ENCODE measurements at regions not wholly inside any gene's neighbourhood (a gene's known extent, or its start where the extent isn't known, plus 50 kb on each side); places are given as distances from the start of the nearest gene placed in this dataset.

DNA sequence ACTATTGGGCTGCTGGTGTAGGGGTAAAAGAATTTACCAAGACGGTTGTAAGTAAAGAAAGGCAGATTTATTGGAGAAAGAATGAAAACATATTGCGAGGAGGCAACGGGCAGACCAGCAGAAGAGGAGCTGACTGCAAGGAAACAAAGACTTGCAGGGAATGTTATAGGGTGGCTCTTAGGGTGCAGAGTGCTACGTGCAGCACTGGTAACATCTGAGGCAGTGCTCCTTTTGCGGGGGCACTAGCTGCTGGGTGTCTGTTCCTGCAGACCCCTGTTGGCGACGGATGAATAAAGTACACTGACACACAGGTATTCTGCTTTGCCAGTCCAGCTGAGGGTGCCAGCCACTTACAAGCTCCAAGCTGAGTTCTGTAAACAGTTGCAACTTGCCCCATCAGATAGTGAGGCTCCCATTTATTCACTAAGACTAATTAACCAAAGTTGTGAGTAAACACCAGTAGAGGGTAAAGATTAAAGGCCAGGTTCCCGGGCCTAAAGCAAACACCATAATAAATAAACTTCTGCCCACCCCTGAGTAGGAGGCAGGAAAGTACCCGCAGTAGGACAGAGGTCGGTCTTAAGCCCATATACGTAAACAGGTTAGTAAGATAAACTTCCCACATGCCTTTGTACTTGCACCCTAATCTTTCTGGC, 140.2 kb upstream of the KCNK1 start:
- Histone ChIP-seq H3K36me3 (ENCODE audit: control insufficient read depth, insufficient read depth, low read length) (no peaks in the 10 kb centered on the region), H3K27me3 (ENCODE audit: control insufficient read depth, insufficient read depth, low read length) (no peaks in the 10 kb centered on the region), H3K79me2 (ENCODE audit: control insufficient read depth, insufficient read depth, low read length) (no peaks in the 10 kb centered on the region), H4K20me1 (ENCODE audit: control insufficient read depth, extremely low read depth, insufficient read depth, low read length) (no peaks in the 10 kb centered on the region), H3K4me1 (ENCODE audit: control insufficient read depth, extremely low read depth, insufficient read depth, low read length) (no peaks in the 10 kb centered on the region), H3K4me3 (replicated peaks in 1 of 4; ENCODE audit: control extremely low read depth in 1 of 4, insufficient read depth in 1 of 4, low read depth in 3 of 4, low read length in 4 of 4) (no peak overlapping the region), H2AFZ (ENCODE audit: low read length) (no peak overlapping the region), H3K9me3 (ENCODE audit: control insufficient read depth, insufficient read depth, low read depth, low read length) (no peaks in the 10 kb centered on the region), H3K4me2 (ENCODE audit: extremely low read depth, insufficient read depth, low read length) (no peak overlapping the region), H3K9ac (ENCODE audit: insufficient read depth, low read length) (no peak overlapping the region), H3K27ac (ENCODE audit: insufficient read depth, low read length) (no peak overlapping the region)
- TF ChIP-seq, protein P1, sequence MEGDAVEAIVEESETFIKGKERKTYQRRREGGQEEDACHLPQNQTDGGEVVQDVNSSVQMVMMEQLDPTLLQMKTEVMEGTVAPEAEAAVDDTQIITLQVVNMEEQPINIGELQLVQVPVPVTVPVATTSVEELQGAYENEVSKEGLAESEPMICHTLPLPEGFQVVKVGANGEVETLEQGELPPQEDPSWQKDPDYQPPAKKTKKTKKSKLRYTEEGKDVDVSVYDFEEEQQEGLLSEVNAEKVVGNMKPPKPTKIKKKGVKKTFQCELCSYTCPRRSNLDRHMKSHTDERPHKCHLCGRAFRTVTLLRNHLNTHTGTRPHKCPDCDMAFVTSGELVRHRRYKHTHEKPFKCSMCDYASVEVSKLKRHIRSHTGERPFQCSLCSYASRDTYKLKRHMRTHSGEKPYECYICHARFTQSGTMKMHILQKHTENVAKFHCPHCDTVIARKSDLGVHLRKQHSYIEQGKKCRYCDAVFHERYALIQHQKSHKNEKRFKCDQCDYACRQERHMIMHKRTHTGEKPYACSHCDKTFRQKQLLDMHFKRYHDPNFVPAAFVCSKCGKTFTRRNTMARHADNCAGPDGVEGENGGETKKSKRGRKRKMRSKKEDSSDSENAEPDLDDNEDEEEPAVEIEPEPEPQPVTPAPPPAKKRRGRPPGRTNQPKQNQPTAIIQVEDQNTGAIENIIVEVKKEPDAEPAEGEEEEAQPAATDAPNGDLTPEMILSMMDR (conservative IDR thresholded peaks at IDR 0.05 in 1 of 2, IDR thresholded peaks at IDR 0.05 in 1 of 2; ENCODE audit: low read depth in 1 of 2, low read length in 2 of 2) = no peak
- TF ChIP-seq EZH2 (IDR thresholded peaks at IDR 0.05; ENCODE audit: low read length, missing control alignments) = no peak
- DNase-seq (ENCODE audit: low read depth in 2 of 2) = no peak

DNA sequence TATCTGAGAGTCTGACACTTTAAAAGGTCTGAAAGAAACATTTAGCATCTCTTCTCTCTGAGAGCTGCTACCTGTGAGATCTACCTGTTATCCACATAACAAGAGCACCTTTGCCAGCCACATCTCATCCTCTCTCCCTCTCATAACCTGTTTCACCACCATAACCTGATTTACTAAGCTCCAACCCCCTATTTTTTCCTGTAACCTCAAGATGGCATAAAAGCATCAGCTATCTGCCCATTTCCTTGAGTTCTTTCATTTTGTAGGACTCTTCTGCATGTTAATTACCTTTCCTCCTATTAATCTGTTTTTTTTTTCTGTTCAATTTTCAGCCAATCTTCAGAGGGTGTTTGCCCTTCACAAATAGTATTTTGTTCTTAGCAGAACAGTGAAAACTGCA, 136.5 kb upstream of the KCNK1 start:
- DNase-seq (ENCODE audit: low read depth in 2 of 2) = no peak
- no peaks in the 10 kb centered on the region for H3K36me3 ChIP-seq (ENCODE audit: control insufficient read depth, insufficient read depth, low read length)

DNA sequence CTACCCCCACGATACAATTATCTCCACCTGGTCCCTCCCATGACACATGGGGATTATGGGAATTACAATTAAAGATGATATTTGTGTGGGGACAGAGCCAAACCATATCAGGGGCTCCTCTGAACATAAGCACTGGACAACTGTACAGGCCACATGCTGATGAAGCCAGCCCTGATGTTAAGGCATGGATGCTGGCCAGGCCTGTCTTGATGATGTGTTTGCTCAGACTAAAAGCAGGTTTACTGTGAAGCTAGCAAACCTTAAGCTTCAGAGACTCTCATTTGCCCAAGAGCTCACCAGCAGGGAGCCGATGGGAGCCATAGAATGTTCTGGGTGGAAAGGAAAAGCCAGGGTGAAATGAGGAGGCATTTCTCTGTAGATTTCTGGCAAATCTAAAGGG, 135.3 kb upstream of the KCNK1 start:
- Histone ChIP-seq H3K27ac (ENCODE audit: insufficient read depth, low read length) (no peak overlapping the region), H3K9ac (ENCODE audit: insufficient read depth, low read length) (no peak overlapping the region), H3K27me3 (ENCODE audit: control insufficient read depth, insufficient read depth, low read length) (no peaks in the 10 kb centered on the region), H3K4me1 (ENCODE audit: control insufficient read depth, extremely low read depth, insufficient read depth, low read length) (no peaks in the 10 kb centered on the region), H3K4me2 (ENCODE audit: extremely low read depth, insufficient read depth, low read length) (no peak overlapping the region), H3K79me2 (ENCODE audit: control insufficient read depth, insufficient read depth, low read length) (no peaks in the 10 kb centered on the region), H3K4me3 (replicated peaks in 1 of 4; ENCODE audit: control extremely low read depth in 1 of 4, insufficient read depth in 1 of 4, low read depth in 3 of 4, low read length in 4 of 4) (no peak overlapping the region), H2AFZ (ENCODE audit: low read length) (no peak overlapping the region), H3K36me3 (ENCODE audit: control insufficient read depth, insufficient read depth, low read length) (no peaks in the 10 kb centered on the region), H4K20me1 (ENCODE audit: control insufficient read depth, extremely low read depth, insufficient read depth, low read length) (no peaks in the 10 kb centered on the region), H3K9me3 (ENCODE audit: control insufficient read depth, insufficient read depth, low read depth, low read length) (no peaks in the 10 kb centered on the region)
- no peak for DNase-seq (ENCODE audit: low read depth in 2 of 2)
- no peak for TF ChIP-seq EZH2 (IDR thresholded peaks at IDR 0.05; ENCODE audit: low read length, missing control alignments)
- TF ChIP-seq, protein P1 (conservative IDR thresholded peaks at IDR 0.05 in 1 of 2, IDR thresholded peaks at IDR 0.05 in 1 of 2; ENCODE audit: low read depth in 1 of 2, low read length in 2 of 2) = no peak

More for the DNA sequence above, 136.5 kb upstream of the KCNK1 start:
- H3K4me1 ChIP-seq (ENCODE audit: control insufficient read depth, extremely low read depth, insufficient read depth, low read length) = no peaks in the 10 kb centered on the region
- no peak overlapping the region for H3K27ac ChIP-seq (ENCODE audit: insufficient read depth, low read length)
- H3K79me2 ChIP-seq (ENCODE audit: control insufficient read depth, insufficient read depth, low read length) = no peaks in the 10 kb centered on the region
- no peaks in the 10 kb centered on the region for H3K9me3 ChIP-seq (ENCODE audit: control insufficient read depth, insufficient read depth, low read depth, low read length)
- no peaks in the 10 kb centered on the region for H4K20me1 ChIP-seq (ENCODE audit: control insufficient read depth, extremely low read depth, insufficient read depth, low read length)
- H2AFZ ChIP-seq (ENCODE audit: low read length) = no peak overlapping the region
- TF ChIP-seq, protein P1 (conservative IDR thresholded peaks at IDR 0.05 in 1 of 2, IDR thresholded peaks at IDR 0.05 in 1 of 2; ENCODE audit: low read depth in 1 of 2, low read length in 2 of 2) = no peak
- no peak for TF ChIP-seq EZH2 (IDR thresholded peaks at IDR 0.05; ENCODE audit: low read length, missing control alignments)
- no peak overlapping the region for H3K4me2 ChIP-seq (ENCODE audit: extremely low read depth, insufficient read depth, low read length)
- no peak overlapping the region for H3K9ac ChIP-seq (ENCODE audit: insufficient read depth, low read length)
- H3K27me3 ChIP-seq (ENCODE audit: control insufficient read depth, insufficient read depth, low read length) = no peaks in the 10 kb centered on the region
- no peak overlapping the region for H3K4me3 ChIP-seq (replicated peaks in 1 of 4; ENCODE audit: control extremely low read depth in 1 of 4, insufficient read depth in 1 of 4, low read depth in 3 of 4, low read length in 4 of 4)

Data from fibroblast of lung (primary cell).